HepG2 (cell line): ENCODE measurements at regions not wholly inside any gene's neighbourhood (a gene's known extent, or its start where the extent isn't known, plus 50 kb on each side); places are given as distances from the start of the nearest gene placed in this dataset.

Experiments used
- ATAC-seq: fragments of 200-7000 bp; cut with Tn5 transposase; 3 replicates; pipeline ENCODE4 v1.9.1; 2020; ENCODE audit warnings: mild to moderate bottlenecking, moderate library complexity
- BruUV-seq: library from RNA; stranded (reverse); fragments of 400-500 nt; replicated peaks from 2 replicates; lab custom pipeline; 2021; lab: Mats Ljungman, UMichigan
- CTCF ChIA-PET: fragments of 300-600 bp; formaldehyde crosslinking; extraction: SDS; loops from one replicate; lab custom pipeline; 2021; ENCODE audit warnings: low total read pairs, inconsistent platforms, low intra/inter-chr PET ratio; lab: Yijun Ruan, JAX
- POLR2A ChIA-PET: fragments of 350-600 bp; sonication (Branson Sonifier 250); formaldehyde crosslinking; loops from one replicate; lab custom pipeline; 2020; ENCODE audit warnings: antibody characterized with exemption, inconsistent platforms; lab: Yijun Ruan, JAX
- DNase-seq: peaks from one replicate; pipeline ENCODE4 v3.0.0-alpha.2; 2015; ENCODE audit warnings: low spot score
- FAIRE-seq: peaks from 3 replicates; lab custom pipeline; 2011; peaks lifted over from hg19 to GRCh38; lab: Jason Lieb, UNC
- H2AFZ ChIP-seq: one replicate; pipeline ENCODE4 v1.6.1; 2011; ENCODE audit warnings: low read length, inconsistent platforms
- H3K27ac ChIP-seq: fragments of 300-600 bp; 3 replicates; pipeline ENCODE4 v1.8.0; 2011; ENCODE audit warnings: mixed run types, mild to moderate bottlenecking, mixed read lengths, low read length, inconsistent platforms; ENCODE audit not compliant: insufficient read depth; ENCODE audit errors: extremely low read length
- H3K27me3 ChIP-seq, 2 experiments: fragments of 200-600 bp in 1 of 2; 2 replicates in 1 of 2; 3 replicates in 1 of 2; pipeline versions ENCODE4 v1.6.0 to v1.8.0; 2011; ENCODE audit warnings: low read length in 2 of 2, mild to moderate bottlenecking in 2 of 2, moderate library complexity in 2 of 2, inconsistent platforms in 1 of 2; ENCODE audit not compliant: insufficient read depth in 2 of 2, control insufficient read depth in 1 of 2
- H3K36me3 ChIP-seq, 2 experiments: fragments of 200-600 bp in 1 of 2; replicated peaks in 1 of 2; 2 replicates in 1 of 2; 3 replicates in 1 of 2; pipeline versions ENCODE4 v1.5.1 to v1.8.0; 2011; ENCODE audit warnings: low read length in 2 of 2, inconsistent platforms in 1 of 2; ENCODE audit not compliant: insufficient read depth in 2 of 2, control insufficient read depth in 1 of 2
- H3K4me1 ChIP-seq: 2 replicates; pipeline ENCODE4 v1.5.1; 2012; ENCODE audit warnings: low read length, inconsistent platforms; ENCODE audit not compliant: insufficient read depth
- H3K4me2 ChIP-seq: 2 replicates; pipeline ENCODE4 v1.6.0; 2011; ENCODE audit warnings: low read depth, low read length, inconsistent platforms
- H3K4me3 ChIP-seq, 3 experiments: fragments of 200-600 bp in 1 of 3; sonication (generic), shearing (Covaris generic) in 1 of 3; replicated peaks in 1 of 3; 2 replicates each; pipeline ENCODE4 v1.5.1; 2011 to 2016; ENCODE audit warnings: low read length in 3 of 3, inconsistent platforms in 2 of 3, low read depth in 2 of 3, mild to moderate bottlenecking in 2 of 3, control low read depth in 1 of 3, mixed read lengths in 1 of 3; ENCODE audit not compliant: insufficient read depth in 1 of 3
- H3K79me2 ChIP-seq: one replicate; pipeline ENCODE4 v1.6.1; 2011; ENCODE audit warnings: low read length, inconsistent platforms; ENCODE audit not compliant: insufficient read depth
- H3K9ac ChIP-seq: 2 replicates; pipeline ENCODE4 v1.6.0; 2011; ENCODE audit warnings: mild to moderate bottlenecking, low read depth, low read length, inconsistent platforms; ENCODE audit not compliant: insufficient read depth
- H3K9me3 ChIP-seq: 2 replicates; pipeline ENCODE4 v1.5.1; 2012; ENCODE audit warnings: mild to moderate bottlenecking, low read length
- H4K20me1 ChIP-seq: 2 replicates; pipeline ENCODE4 v1.6.0; 2011; ENCODE audit warnings: inconsistent platforms, mild to moderate bottlenecking, low read length, moderate library complexity; ENCODE audit not compliant: insufficient read depth
- FOXP1 ChIP-seq, 2 experiments: fragments of 450-650 bp in 1 of 2; IDR thresholded peaks; 2 replicates each; pipeline ENCODE4 v1.6.1; 2017 to 2018; ENCODE audit warnings: antibody characterized with exemption in 1 of 2
- KDM5B ChIP-seq: sonication (generic); formaldehyde crosslinking; IDR thresholded peaks from 2 replicates; pipeline ENCODE4 v1.4.0; 2020; ENCODE audit warnings: missing genetic modification reagents, mild to moderate bottlenecking, borderline replicate concordance
- MTA3 ChIP-seq: sonication (generic); formaldehyde crosslinking; IDR thresholded peaks from 2 replicates; pipeline ENCODE4 v1.4.0; 2020; ENCODE audit warnings: missing genetic modification reagents
- ZNF326 ChIP-seq: sonication (generic); formaldehyde crosslinking; IDR thresholded peaks from 2 replicates; pipeline ENCODE4 v1.4.0; 2020; ENCODE audit warnings: missing genetic modification reagents, borderline replicate concordance
- ZNF501 ChIP-seq: sonication (generic); formaldehyde crosslinking; IDR thresholded peaks from 2 replicates; pipeline ENCODE4 v1.5.1; 2020; ENCODE audit warnings: mild to moderate bottlenecking, moderate library complexity, missing genetic modification reagents
- ZNF577 ChIP-seq: sonication (generic); formaldehyde crosslinking; IDR thresholded peaks from 2 replicates; pipeline ENCODE4 v1.4.0; 2020; ENCODE audit warnings: mild to moderate bottlenecking, low read depth, missing genetic modification reagents, borderline replicate concordance
- WGBS: methylation state at CpG from one replicate; pipeline ENCODE4 v1.1.6; 2017; ENCODE audit warnings: low lambda C conversion rate; 5-methylcytosine and 5-hydroxymethylcytosine counted together
- in situ Hi-C: cut with HindIII; loops from 2 replicates; pipeline ENCODE4 v1.10.0; 2017; ENCODE audit warnings: low pct_unique_long_range_greater_than_20kb; ENCODE audit not compliant: extremely low pct_ligation_motif_present
- intact Hi-C: fragments of 100-400 bp; cut with micrococcal nuclease; formaldehyde crosslinking; loops from one replicate; pipeline ENCODE4 v1.10.0; 2022; ENCODE audit not compliant: unreplicated experiment

DNA sequence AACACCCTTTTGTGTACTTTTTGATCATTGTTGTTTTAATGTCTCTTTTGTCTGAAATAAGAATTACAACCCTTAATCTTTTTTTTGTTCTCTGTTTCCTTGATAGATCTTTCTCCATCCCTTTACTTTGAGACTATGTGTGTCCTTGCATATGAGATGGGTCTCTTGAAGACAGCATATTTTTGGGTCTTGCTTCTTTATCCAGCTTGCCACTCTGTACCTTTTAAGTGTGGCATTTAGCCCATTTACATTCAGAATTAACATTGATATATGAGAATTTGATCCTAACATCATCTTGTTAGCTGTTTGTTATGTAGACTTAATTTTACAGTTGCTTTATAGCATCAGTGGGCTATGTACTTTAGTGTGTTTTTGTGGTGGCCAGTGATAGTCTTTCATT lies 382.5 kb downstream of the MED10 start:
- Histone ChIP-seq H3K9me3 (peaks cover 47% of the 10 kb centered on the region), H3K4me1 (no peaks in the 10 kb centered on the region), H3K79me2 (no peaks in the 10 kb centered on the region), H3K9ac (no peak overlapping the region), H3K4me3 (no peak overlapping the region), H3K36me3 (no peaks in the 10 kb centered on the region), H2AFZ (no peak overlapping the region), H4K20me1 (no peaks in the 10 kb centered on the region), H3K4me2 (no peak overlapping the region), H3K27ac (no peak overlapping the region), H3K27me3 (no peaks in the 10 kb centered on the region; a peak in 1 of 5 replicates)
- no peak for ATAC-seq
- BruUV-seq, result no TSS peak
- TF ChIP-seq KDM5B, result no peak
- in situ Hi-C loops, result no loop called here
- POLR2A ChIA-PET, result no interaction called here
- no peak for FAIRE-seq
- intact Hi-C loops, result no loop called here
- no peak for DNase-seq
- CTCF ChIA-PET, result no interaction called here

DNA sequence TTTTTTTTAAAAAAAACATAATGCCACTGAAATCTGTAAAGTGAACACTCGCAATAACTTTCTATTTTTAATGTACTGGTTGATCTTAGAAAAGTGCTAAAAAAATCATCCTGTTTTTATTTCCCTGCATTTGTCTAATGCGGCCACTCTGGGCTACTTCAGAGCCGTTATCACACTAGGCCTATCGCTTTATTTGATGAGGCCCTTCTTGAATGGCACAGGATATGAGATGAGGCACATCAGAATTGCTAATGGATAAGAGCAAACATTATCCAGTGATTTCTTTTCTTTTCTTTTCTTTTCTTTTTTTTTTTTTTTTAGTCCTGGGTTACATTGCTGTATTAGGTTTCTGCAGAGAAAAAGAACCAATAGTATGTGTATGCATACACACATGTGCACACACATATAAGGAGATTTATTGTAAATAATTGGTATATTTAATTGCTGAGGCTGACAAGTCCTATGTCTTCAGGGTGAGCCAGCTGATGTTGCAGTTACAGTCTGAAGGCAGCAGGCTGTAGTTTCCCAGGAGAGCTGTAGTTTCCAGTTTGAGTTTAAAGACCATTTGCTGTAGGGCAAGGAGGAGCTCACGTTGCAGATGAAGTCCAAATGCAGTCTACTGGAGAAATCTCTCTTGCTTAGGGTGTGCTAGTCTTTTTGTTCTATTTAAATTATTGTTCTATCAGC lies 391.7 kb downstream of the MED10 start:
- FAIRE-seq (no peak), DNase-seq (no peak), ATAC-seq (no peak)
- H3K9ac ChIP-seq, result no peak overlapping the region
- H3K27me3 ChIP-seq, result no peaks in the 10 kb centered on the region
- in situ Hi-C loops, result no loop called here
- no peak overlapping the region for H2AFZ ChIP-seq
- intact Hi-C loops, result no loop called here
- POLR2A ChIA-PET, result no interaction called here
- TF ChIP-seq ZNF501 (CRISPR knock-in tag), result no peak
- TF ChIP-seq ZNF326, result no peak
- TF ChIP-seq FOXP1 (IDR thresholded peaks at IDR 0.05), result no peak
- no peak for TF ChIP-seq FOXP1 (CRISPR knock-in tag; IDR thresholded peaks at IDR 0.05)
- TF ChIP-seq MTA3, result no peak
- TF ChIP-seq ZNF577 (CRISPR knock-in tag), result no peak
- no peak overlapping the region for H3K27ac ChIP-seq
- no peaks in the 10 kb centered on the region for H3K79me2 ChIP-seq
- no peak overlapping the region for H3K4me3 ChIP-seq
- no peaks in the 10 kb centered on the region for H3K36me3 ChIP-seq
- no peaks in the 10 kb centered on the region; the same call in 1 of the 2 replicates for H3K9me3 ChIP-seq
- no TSS peak for BruUV-seq
- no peak overlapping the region for H3K4me2 ChIP-seq
- H4K20me1 ChIP-seq, result no peaks in the 10 kb centered on the region
- CTCF ChIA-PET, result no interaction called here
- H3K4me1 ChIP-seq, result no peaks in the 10 kb centered on the region
- 15% methylated on average over 5 of the region's 5 CpGs for WGBS
